HUES6 (cell line): ENCODE measurements at regions not wholly inside any gene's neighbourhood (a gene's known extent, or its start where the extent isn't known, plus 50 kb on each side); places are given as distances from the start of the nearest gene placed in this dataset.
"Not testable (repeated sequence)": the region's sequence is repeated elsewhere in the genome, so short reads cannot be mapped to it uniquely, and the experiment has no call there.

Source experiments
- H3K27ac ChIP-seq: 2 replicates; pipeline ENCODE4 v1.7.0; 2013; ENCODE audit warnings: low read depth, mild to moderate bottlenecking, low read length, inconsistent platforms
- H3K27me3 ChIP-seq: 2 replicates; pipeline ENCODE4 v1.6.1; 2013; ENCODE audit warnings: low read length; ENCODE audit not compliant: control insufficient read depth, insufficient read depth
- H3K36me3 ChIP-seq: 2 replicates; pipeline ENCODE4 v1.6.1; 2013; ENCODE audit warnings: low read length; ENCODE audit not compliant: control insufficient read depth, insufficient read depth
- H3K4me1 ChIP-seq: 2 replicates; pipeline ENCODE4 v1.6.1; 2013; ENCODE audit warnings: low read length; ENCODE audit not compliant: control insufficient read depth, insufficient read depth
- H3K4me3 ChIP-seq: 2 replicates; pipeline ENCODE4 v1.5.1; 2013; ENCODE audit warnings: low read depth, low read length
- H3K9ac ChIP-seq: one replicate; pipeline ENCODE4 v1.6.1; 2013; ENCODE audit warnings: mild to moderate bottlenecking, low read length
- H3K9me3 ChIP-seq: 2 replicates; pipeline ENCODE4 v1.6.1; 2013; ENCODE audit warnings: low read depth, low read length; ENCODE audit not compliant: control insufficient read depth, insufficient read depth

DNA sequence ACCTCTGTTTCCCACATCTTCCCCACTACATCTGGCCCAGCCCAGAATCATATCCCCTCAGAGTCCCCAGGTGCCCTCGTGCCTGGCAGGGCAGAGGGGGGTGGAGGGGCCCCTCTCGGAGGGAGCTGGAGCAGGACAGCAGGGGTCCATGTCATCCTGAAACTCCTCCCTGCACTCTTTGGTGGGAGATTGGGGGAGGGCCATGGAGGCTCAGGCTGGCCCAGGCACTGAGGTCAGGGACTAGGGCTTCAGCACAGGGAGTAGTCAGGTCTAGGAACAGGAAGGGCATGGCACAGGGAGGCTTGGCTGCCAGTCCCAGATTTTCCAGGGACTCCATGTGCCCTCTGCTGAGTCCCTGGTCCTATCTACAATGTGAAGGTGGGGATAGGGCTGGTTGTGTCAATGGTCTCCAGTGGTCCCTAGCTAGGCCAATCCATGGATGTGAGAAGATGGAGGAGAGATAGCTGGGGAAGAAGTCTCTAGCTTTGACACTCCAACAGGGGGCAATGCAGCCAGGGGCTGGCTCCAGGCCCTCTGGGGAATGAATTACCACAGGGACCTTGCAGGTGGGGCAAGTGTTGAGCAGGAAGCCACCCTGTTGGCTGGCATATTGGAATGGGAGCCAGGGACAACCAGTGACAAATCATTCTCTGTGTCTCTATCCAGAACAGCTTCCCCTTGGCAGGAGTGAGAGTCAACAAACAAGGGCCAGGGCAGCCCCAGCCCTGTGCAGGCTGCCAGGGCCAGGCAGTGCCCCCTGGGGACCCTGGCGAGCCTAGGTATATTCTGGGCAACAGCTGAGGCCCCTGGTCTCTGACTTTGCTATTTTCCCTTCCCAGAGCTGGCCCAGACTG is 154.4 kb downstream of the EFNB1 start:
- Histone ChIP-seq H3K9ac (no peak overlapping the region), H3K27me3 (no peaks in the 10 kb centered on the region), H3K4me1 (peaks cover 15% of the 10 kb centered on the region; the same call in 1 of the 2 replicates), H3K27ac (no peak overlapping the region), H3K4me3 (no peak overlapping the region), H3K36me3 (no peaks in the 10 kb centered on the region), H3K9me3 (no peaks in the 10 kb centered on the region; the same call in 1 of the 2 replicates)

DNA sequence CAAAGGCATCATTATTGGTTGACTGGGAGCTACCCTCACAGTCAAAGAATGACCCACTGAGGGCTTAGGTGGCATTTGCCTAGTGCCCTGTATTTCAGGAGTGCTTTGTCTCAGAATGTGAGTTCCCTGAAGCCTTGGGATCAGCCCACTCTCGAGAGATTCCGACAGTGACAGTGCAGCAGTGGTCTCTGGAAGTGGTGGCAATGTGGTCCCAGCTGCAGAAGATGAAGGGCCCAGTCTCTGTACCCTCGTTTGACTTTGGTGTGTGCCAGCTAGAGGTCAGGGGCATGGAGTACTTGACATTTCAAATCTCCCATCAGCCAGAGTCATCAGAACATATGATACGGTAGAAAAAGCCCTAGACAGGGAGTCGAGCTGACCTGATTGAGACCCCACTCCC is 153.7 kb downstream of the EFNB1 start:
- Histone ChIP-seq H3K4me1 (peaks cover 21% of the 10 kb centered on the region; the same call in 1 of the 2 replicates), H3K4me3 (no peak overlapping the region), H3K27ac (no peak overlapping the region), H3K27me3 (no peaks in the 10 kb centered on the region), H3K9me3 (no peaks in the 10 kb centered on the region; the same call in 1 of the 2 replicates), H3K36me3 (no peaks in the 10 kb centered on the region), H3K9ac (no peak overlapping the region)

DNA sequence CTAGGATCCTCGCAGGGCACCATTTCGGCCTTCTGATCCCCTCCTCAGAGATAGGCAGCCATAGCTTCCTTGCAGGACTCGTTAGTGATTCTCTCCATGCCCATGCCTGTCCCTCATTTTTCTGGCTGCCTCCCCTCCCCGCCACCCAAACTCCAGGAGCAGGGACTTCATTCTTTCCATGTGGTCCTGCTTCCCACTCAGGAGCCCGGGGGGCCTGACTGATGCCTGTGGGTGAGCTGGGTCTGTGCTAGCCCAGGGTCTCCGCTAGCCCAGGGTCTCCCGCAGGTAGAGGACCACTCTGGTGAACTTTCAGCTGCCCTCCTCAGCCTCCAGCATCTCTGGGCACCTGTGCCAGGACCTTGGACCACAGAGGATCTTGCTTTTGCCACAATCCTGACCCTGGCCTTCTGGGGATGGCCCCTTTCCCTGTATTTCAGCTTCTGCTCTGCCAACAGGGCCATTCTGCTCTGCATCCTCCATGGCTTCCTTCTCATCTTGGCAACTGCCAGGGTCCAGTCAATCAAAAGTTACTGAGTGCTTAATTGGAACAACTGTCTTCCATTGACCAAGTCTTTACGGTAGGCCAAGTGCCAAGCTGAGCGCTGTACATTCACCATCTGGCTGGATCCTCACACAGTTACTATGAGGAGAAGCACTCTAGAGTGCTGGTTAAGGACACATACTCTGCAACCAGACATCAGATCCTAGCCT is 152.2 kb downstream of the EFNB1 start:
- no peaks in the 10 kb centered on the region for H3K27me3 ChIP-seq
- H3K4me1 ChIP-seq: peaks cover 21% of the 10 kb centered on the region; the same call in 1 of the 2 replicates
- no peak overlapping the region for H3K4me3 ChIP-seq

DNA sequence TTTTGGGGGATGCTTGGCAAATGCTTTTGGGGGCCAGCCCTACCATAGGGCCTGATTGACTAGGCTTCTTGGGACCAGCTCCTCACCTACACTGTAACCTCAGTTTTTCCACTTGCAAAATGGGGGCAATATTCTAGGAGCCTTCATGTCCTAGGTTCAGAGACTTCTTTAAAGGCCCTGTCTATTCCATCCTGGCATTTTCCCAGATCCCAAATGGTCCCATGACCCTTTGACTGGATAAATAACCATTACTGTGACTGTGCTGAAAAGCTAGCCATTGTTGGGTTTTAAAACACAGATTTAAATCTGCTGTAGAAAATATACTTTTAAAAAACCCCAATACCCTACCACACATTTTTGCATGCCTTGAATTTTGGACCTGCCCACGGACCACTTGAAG is 149.8 kb downstream of the EFNB1 start:
- no peaks in the 10 kb centered on the region for H3K36me3 ChIP-seq
- H3K9ac ChIP-seq: no peak overlapping the region
- no peaks in the 10 kb centered on the region for H3K27me3 ChIP-seq
- peaks cover 3% of the 10 kb centered on the region; the same call in 1 of the 2 replicates for H3K9me3 ChIP-seq
- H3K4me1 ChIP-seq: peaks cover 11% of the 10 kb centered on the region; the same call in 1 of the 2 replicates
- H3K4me3 ChIP-seq: no peak overlapping the region
- no peak overlapping the region for H3K27ac ChIP-seq

More for the DNA sequence above, 152.2 kb downstream of the EFNB1 start:
- no peaks in the 10 kb centered on the region for H3K36me3 ChIP-seq
- H3K27ac ChIP-seq: no peak overlapping the region
- no peak overlapping the region for H3K9ac ChIP-seq
- no peaks in the 10 kb centered on the region; the same call in 1 of the 2 replicates for H3K9me3 ChIP-seq

DNA sequence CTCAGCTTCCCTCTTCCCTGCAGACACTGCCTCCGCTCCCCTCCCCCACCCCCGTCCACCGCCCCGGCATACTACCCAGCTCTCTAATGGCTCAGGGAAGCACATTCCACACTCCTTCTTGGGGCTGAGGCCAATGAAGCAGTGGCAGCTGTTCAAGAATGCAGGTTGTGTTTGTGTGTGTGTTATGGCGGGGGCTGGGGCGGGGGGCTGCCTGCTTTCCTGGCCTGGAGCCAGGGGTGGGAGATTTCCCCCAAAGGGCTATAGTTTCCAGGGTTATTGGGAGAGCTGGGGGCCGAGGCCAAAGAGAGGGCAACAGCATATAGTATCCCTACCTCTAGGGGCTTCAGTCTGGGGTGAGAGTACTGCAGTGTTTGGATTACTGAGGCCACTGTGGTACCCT is 149.4 kb downstream of the EFNB1 start:
- Histone ChIP-seq H3K4me1 (peaks cover 11% of the 10 kb centered on the region; the same call in 1 of the 2 replicates), H3K27ac (no peak overlapping the region), H3K27me3 (no peaks in the 10 kb centered on the region), H3K9me3 (peaks cover 3% of the 10 kb centered on the region; the same call in 1 of the 2 replicates), H3K36me3 (no peaks in the 10 kb centered on the region), H3K9ac (no peak overlapping the region), H3K4me3 (no peak overlapping the region)

DNA sequence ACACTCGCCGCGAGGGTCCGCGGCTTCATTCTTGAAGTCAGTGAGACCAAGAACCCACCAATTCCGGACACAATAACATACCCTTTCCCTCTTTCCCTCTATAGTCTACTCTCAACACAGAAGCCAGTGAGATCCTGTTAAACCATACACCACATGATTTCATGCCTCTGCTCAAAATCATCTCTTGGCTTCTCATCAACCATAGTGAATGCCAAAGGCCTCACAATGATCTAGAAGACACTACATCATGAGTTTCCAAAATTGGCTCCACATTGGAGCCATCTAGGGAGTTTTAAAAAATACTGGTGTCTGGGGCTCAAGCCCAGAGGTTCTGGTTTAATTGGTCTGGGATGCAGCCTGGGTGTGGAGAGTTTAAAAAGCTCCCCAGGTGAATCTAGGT is 124.5 kb downstream of the EFNB1 start:
- Histone ChIP-seq H3K9ac (no peak overlapping the region), H3K4me3 (no peak overlapping the region), H3K27ac (no peak overlapping the region), H3K4me1 (no peaks in the 10 kb centered on the region), H3K36me3 (no peaks in the 10 kb centered on the region), H3K9me3 (peaks cover 11% of the 10 kb centered on the region), H3K27me3 (no peaks in the 10 kb centered on the region)

DNA sequence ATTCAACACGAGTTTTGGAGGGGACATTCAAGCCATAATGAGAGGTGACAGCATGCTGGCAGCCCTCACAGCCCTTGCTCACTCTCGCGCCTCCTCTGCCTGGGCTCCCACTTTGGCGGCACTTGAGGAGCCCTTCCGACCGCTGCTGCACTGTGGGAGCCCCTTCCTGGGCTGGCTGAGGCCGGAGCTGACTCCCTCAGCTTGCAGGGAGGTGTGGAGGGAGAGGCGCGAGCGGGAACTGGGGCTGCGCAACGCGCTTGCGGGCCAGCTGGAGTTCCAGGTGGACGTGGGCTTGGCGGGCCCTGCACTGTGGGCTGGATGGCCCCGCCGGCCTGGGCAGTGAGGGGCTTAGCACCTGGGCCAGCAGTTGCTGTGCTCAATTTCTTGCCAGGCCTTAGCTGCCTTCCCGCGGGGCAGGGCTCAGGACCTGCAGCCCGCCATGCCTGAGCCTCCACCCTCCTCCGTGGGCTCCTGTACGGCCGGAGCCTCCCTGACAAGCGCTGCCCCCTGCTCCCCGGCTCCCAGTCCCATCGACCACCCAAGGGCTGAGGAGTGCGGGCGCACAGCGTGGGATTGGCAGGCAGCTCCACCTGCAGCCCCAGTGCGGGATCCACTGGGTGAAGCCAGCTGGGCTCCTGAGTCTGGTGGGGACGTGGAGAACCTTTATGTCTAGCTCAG is 123.3 kb downstream of the EFNB1 start:
- H3K9me3 ChIP-seq: peaks cover 11% of the 10 kb centered on the region
- H3K27me3 ChIP-seq, H3K27ac ChIP-seq, H3K4me3 ChIP-seq, H3K36me3 ChIP-seq, H3K4me1 ChIP-seq, H3K9ac ChIP-seq: not testable (repeated sequence)

DNA sequence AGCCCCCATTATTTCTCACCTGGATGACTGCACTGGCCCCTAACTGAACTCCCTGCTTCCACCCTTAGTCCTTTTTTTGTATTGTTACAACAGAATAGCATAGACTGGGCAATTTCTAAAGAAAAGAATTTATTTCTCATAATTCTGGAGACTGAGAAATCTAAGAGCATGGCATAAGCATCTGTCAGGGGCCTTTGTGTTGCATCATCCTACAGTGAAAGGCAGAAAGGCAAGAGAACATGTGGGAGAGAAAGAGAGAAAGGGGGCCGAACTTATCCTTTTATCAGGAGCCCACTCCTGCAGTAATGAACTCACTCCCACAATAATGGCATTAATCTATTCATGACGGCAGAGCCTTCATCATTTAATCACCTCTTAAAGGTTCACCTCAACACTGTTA is 122.1 kb downstream of the EFNB1 start:
- Histone ChIP-seq H3K36me3 (no peaks in the 10 kb centered on the region), H3K4me1 (no peaks in the 10 kb centered on the region), H3K27me3 (no peaks in the 10 kb centered on the region), H3K9ac (no peak overlapping the region), H3K4me3 (no peak overlapping the region), H3K9me3 (peaks cover 11% of the 10 kb centered on the region), H3K27ac (no peak overlapping the region)

DNA sequence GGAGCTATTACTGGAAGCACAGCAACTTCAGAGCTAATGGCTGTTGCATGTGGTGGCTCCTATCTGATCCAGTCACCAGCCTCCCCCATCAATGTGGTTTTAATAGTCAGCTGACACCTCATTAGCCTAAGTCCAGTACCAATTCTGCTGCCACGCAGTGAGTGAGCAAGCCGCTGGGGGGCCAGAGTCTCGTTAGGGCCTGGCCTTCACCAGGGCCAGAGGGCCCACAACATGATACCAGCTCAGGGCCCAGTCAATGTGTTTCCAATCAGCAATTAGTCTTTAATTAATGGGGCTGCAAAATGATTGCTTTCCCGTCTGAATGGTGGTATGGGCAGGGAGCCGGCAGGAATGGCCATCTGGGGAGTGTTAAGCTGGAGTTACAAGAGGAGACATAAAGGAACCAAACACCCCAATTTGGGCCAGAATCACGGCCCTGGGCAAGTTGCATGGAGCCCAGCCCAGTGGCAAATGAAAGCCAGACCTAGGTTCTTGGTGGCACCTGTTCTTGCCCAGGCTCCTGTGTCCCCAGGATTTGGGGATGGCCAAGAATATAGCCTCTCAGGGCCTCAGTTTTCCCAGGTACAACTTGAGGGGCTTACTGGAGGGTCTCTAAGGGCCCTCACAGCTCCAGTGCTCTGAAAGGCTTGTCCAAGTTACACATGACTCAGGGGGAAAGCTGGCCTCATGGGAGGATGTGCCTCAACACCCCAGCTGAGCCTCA is 119.2 kb downstream of the EFNB1 start:
- no peaks in the 10 kb centered on the region for H3K36me3 ChIP-seq
- H3K27ac ChIP-seq: no peak overlapping the region
- no peaks in the 10 kb centered on the region; the same call in 1 of the 2 replicates for H3K9me3 ChIP-seq
- H3K27me3 ChIP-seq: no peaks in the 10 kb centered on the region
- no peak overlapping the region for H3K9ac ChIP-seq
- no peaks in the 10 kb centered on the region for H3K4me1 ChIP-seq
- H3K4me3 ChIP-seq: no peak overlapping the region

DNA sequence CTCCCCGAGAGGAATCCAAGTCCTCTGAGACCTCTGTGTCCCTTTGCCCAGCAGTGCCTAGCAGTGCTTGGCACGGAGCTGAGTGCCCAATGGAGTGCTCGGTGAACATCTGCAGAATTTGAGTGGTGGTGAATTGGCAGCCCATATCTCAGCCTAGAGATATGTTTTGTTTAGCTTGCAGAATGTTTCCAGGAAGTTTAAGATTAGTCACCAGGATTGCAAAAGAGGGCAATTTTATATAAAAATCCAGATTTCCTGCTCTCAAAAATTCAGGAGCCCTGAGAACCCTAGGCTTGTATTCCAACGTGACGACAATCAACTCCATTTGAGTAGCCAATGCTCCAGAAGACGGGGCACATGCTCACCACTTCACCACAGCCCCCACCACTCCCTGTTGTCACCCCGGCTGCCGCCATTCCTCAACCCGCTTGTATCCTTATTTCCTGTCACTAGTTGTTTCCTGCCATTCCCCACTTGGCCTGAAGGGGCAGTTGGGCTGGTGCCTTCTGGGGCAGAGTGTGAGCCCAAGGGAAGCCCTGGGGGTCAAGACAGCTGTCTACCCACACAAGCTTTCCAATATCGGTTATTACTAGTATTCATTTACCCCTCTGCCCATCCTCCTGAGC is 116.9 kb downstream of the EFNB1 start:
- Histone ChIP-seq H3K9me3 (no peaks in the 10 kb centered on the region), H3K4me1 (peaks cover 2% of the 10 kb centered on the region; the same call in 1 of the 2 replicates), H3K27ac (no peak overlapping the region), H3K9ac (no peak overlapping the region), H3K27me3 (no peaks in the 10 kb centered on the region), H3K36me3 (no peaks in the 10 kb centered on the region), H3K4me3 (no peak overlapping the region)
